IPS DF 6.9 (cell line): ENCODE measurements at regions not wholly inside any gene's neighbourhood (a gene's known extent, or its start where the extent isn't known, plus 50 kb on each side); places are given as distances from the start of the nearest gene placed in this dataset.

Source experiments
- DNase-seq: peaks from one replicate; pipeline ENCODE4 v3.0.0-alpha.2; 2013; ENCODE audit warnings: low read depth, low spot score
- H3K27ac ChIP-seq: one replicate; pipeline ENCODE4 v1.5.1; 2013; ENCODE audit warnings: low read length, control low read depth
- H3K27me3 ChIP-seq: 2 replicates; pipeline ENCODE4 v1.6.1; 2013; ENCODE audit warnings: mild to moderate bottlenecking, low read length; ENCODE audit not compliant: control insufficient read depth, insufficient read depth
- H3K36me3 ChIP-seq: 2 replicates; pipeline ENCODE4 v1.6.1; 2013; ENCODE audit warnings: low read length; ENCODE audit not compliant: control insufficient read depth, insufficient read depth
- H3K4me1 ChIP-seq: 2 replicates; pipeline ENCODE4 v1.6.1; 2013; ENCODE audit warnings: low read length; ENCODE audit not compliant: control insufficient read depth, insufficient read depth
- H3K4me3 ChIP-seq: 2 replicates; pipeline ENCODE4 v1.5.1; 2013; ENCODE audit warnings: mild to moderate bottlenecking, low read length
- H3K9me3 ChIP-seq: 2 replicates; pipeline ENCODE4 v1.6.1; 2013; ENCODE audit warnings: low read length, inconsistent platforms; ENCODE audit not compliant: control insufficient read depth, insufficient read depth
- WGBS: extraction: QIAGEN DNeasy Blood & Tissue Kit; methylation state at CpG from one replicate; pipeline ENCODE4 v1.1.7; 2013; ENCODE audit warnings: mixed read lengths, missing lambda C conversion rate; ENCODE audit not compliant: insufficient read length, insufficient coverage; 5-methylcytosine and 5-hydroxymethylcytosine counted together

- DNase-seq, result no peak
- Histone ChIP-seq H3K9me3 (no peaks in the 10 kb centered on the region), H3K4me3 (no peak overlapping the region), H3K27ac (no peak overlapping the region), H3K36me3 (no peaks in the 10 kb centered on the region), H3K4me1 (peaks cover 1% of the 10 kb centered on the region; the same call in 1 of the 2 replicates), H3K27me3 (no peaks in the 10 kb centered on the region)
- no CpG with 5 or more reads among the region's 6 CpGs for WGBS
These were observed 985.3 kb upstream of the FLRT2 start for GRCh38 chr14:84544486-84545131.

GRCh38 chr14:84546236-84546635 is 983.7 kb upstream of the FLRT2 start:
- Histone ChIP-seq H3K4me1 (no peaks in the 10 kb centered on the region), H3K4me3 (no peak overlapping the region), H3K27me3 (no peaks in the 10 kb centered on the region), H3K27ac (no peak overlapping the region), H3K9me3 (no peaks in the 10 kb centered on the region), H3K36me3 (no peaks in the 10 kb centered on the region)
- DNase-seq, result no peak
- WGBS, result no CpG with 5 or more reads among the region's 2 CpGs

GRCh38 chr14:84554136-84554535 is 975.8 kb upstream of the FLRT2 start:
- WGBS, result no CpG with 5 or more reads among the region's 3 CpGs
- Histone ChIP-seq H3K36me3 (no peaks in the 10 kb centered on the region), H3K4me3 (no peak overlapping the region), H3K4me1 (no peaks in the 10 kb centered on the region), H3K27me3 (no peaks in the 10 kb centered on the region), H3K9me3 (no peaks in the 10 kb centered on the region; the same call in 1 of the 2 replicates), H3K27ac (no peak overlapping the region)
- no peak for DNase-seq

- WGBS, result no CpG with 5 or more reads among the region's 2 CpGs
- Histone ChIP-seq H3K36me3 (no peaks in the 10 kb centered on the region), H3K9me3 (no peaks in the 10 kb centered on the region; the same call in 1 of the 2 replicates)
These were observed 974.5 kb upstream of the FLRT2 start for GRCh38 chr14:84555493-84555892.

GRCh38 chr14:84566109-84566508 is 963.8 kb upstream of the FLRT2 start:
- H3K36me3 ChIP-seq, result no peaks in the 10 kb centered on the region
- no CpG with 5 or more reads among the region's 6 CpGs for WGBS
- no peaks in the 10 kb centered on the region for H3K27me3 ChIP-seq
- no peak overlapping the region for H3K27ac ChIP-seq
- no peak overlapping the region for H3K4me3 ChIP-seq
- no peaks in the 10 kb centered on the region for H3K4me1 ChIP-seq
- no peak for DNase-seq
- H3K9me3 ChIP-seq, result no peaks in the 10 kb centered on the region

More at GRCh38 chr14:84555493-84555892, 974.5 kb upstream of the FLRT2 start:
- Histone ChIP-seq H3K4me1 (no peaks in the 10 kb centered on the region), H3K4me3 (no peak overlapping the region), H3K27ac (no peak overlapping the region), H3K27me3 (no peaks in the 10 kb centered on the region)
- DNase-seq, result no peak

- no peak for DNase-seq
- H3K27me3 ChIP-seq, result no peaks in the 10 kb centered on the region
- no peaks in the 10 kb centered on the region for H3K9me3 ChIP-seq
- H3K4me3 ChIP-seq, result no peak overlapping the region
- no peaks in the 10 kb centered on the region for H3K4me1 ChIP-seq
- H3K36me3 ChIP-seq, result no peaks in the 10 kb centered on the region
- H3K27ac ChIP-seq, result no peak overlapping the region
These were observed 954.3 kb upstream of the FLRT2 start for GRCh38 chr14:84575681-84576080.

- H3K4me1 ChIP-seq, result no peaks in the 10 kb centered on the region
- H3K36me3 ChIP-seq, result no peaks in the 10 kb centered on the region
- H3K9me3 ChIP-seq, result no peaks in the 10 kb centered on the region
- H3K27ac ChIP-seq, result no peak overlapping the region
- no peak overlapping the region for H3K4me3 ChIP-seq
- no peak for DNase-seq
- WGBS, result no CpG with 5 or more reads among the region's 3 CpGs
- H3K27me3 ChIP-seq, result no peaks in the 10 kb centered on the region
These were observed 950.7 kb upstream of the FLRT2 start for GRCh38 chr14:84579292-84579691.

GRCh38 chr14:84581041-84581440 is 948.9 kb upstream of the FLRT2 start:
- Histone ChIP-seq H3K36me3 (no peaks in the 10 kb centered on the region), H3K4me1 (no peaks in the 10 kb centered on the region), H3K4me3 (no peak overlapping the region), H3K27ac (no peak overlapping the region), H3K9me3 (no peaks in the 10 kb centered on the region), H3K27me3 (no peaks in the 10 kb centered on the region)
- no peak for DNase-seq

- H3K27ac ChIP-seq, result no peak overlapping the region
- H3K36me3 ChIP-seq, result no peaks in the 10 kb centered on the region
- DNase-seq, result no peak
- WGBS, result no CpG with 5 or more reads among the region's 1 CpG
- no peak overlapping the region for H3K4me3 ChIP-seq
- H3K27me3 ChIP-seq, result no peaks in the 10 kb centered on the region
- H3K4me1 ChIP-seq, result no peaks in the 10 kb centered on the region
- no peaks in the 10 kb centered on the region for H3K9me3 ChIP-seq
These were observed 945.4 kb upstream of the FLRT2 start for GRCh38 chr14:84584511-84584910.

- Histone ChIP-seq H3K4me1 (no peaks in the 10 kb centered on the region), H3K36me3 (no peaks in the 10 kb centered on the region), H3K27me3 (no peaks in the 10 kb centered on the region), H3K27ac (no peak overlapping the region), H3K4me3 (no peak overlapping the region), H3K9me3 (no peaks in the 10 kb centered on the region)
- WGBS, result no CpG with 5 or more reads among the region's 9 CpGs
- no peak for DNase-seq
These were observed 938.0 kb upstream of the FLRT2 start for GRCh38 chr14:84591827-84592445.

- no peak for DNase-seq
- no peaks in the 10 kb centered on the region for H3K36me3 ChIP-seq
- no peaks in the 10 kb centered on the region for H3K4me1 ChIP-seq
- H3K27ac ChIP-seq, result no peak overlapping the region
- no CpG with 5 or more reads among the region's 2 CpGs for WGBS
- no peaks in the 10 kb centered on the region for H3K9me3 ChIP-seq
- no peak overlapping the region for H3K4me3 ChIP-seq
- H3K27me3 ChIP-seq, result no peaks in the 10 kb centered on the region
These were observed 937.2 kb upstream of the FLRT2 start for GRCh38 chr14:84592770-84593169.
